D341Med (cell line): ENCODE measurements at regions not wholly inside any gene's neighbourhood (a gene's known extent, or its start where the extent isn't known, plus 50 kb on each side); places are given as distances from the start of the nearest gene placed in this dataset.
"Not testable (repeated sequence)": the region's sequence is repeated elsewhere in the genome, so short reads cannot be mapped to it uniquely, and the experiment has no call there.

Experiments used
- DNase-seq: peaks from one replicate; pipeline ENCODE4 v3.0.0; 2012; ENCODE audit warnings: low spot score

GRCh38 chr1:19591482-19592091 is 52.5 kb upstream of the NBL1 start:
- DNase-seq, result no peak

- DNase-seq, result no peak
Measured at GRCh38 chr1:19585507-19585906, 58.6 kb upstream of the NBL1 start.

GRCh38 chr1:19582318-19582717 is 61.8 kb upstream of the NBL1 start:
- DNase-seq, result peak; percentile 61

- no peak for DNase-seq
Measured at GRCh38 chr1:19581381-19581780, 62.7 kb upstream of the NBL1 start.

- no peak for DNase-seq
Measured at GRCh38 chr1:19577561-19577960, 66.5 kb upstream of the NBL1 start.

- no peak for DNase-seq
Measured at GRCh38 chr1:19577036-19577435, 67.1 kb upstream of the NBL1 start.

- DNase-seq, result no peak
Measured at GRCh38 chr1:19569786-19570185, 74.3 kb upstream of the NBL1 start.

- DNase-seq, result no peak
Measured at GRCh38 chr1:19567041-19567440, 77.1 kb upstream of the NBL1 start.

- no peak for DNase-seq
Measured at GRCh38 chr1:19564366-19564765, 79.0 kb upstream of the CAPZB start.

- peak; percentile 27 for DNase-seq
Measured at GRCh38 chr1:19563324-19564097, 78.2 kb upstream of the CAPZB start.

- no peak for DNase-seq
Measured at GRCh38 chr1:19562847-19563246, 77.5 kb upstream of the CAPZB start.

GRCh38 chr1:19560480-19560879 is 75.1 kb upstream of the CAPZB start:
- no peak for DNase-seq

- DNase-seq, result no peak
Measured at GRCh38 chr1:19559641-19560040, 74.3 kb upstream of the CAPZB start.

GRCh38 chr1:19557609-19558051 is 72.3 kb upstream of the CAPZB start:
- DNase-seq, result no peak

- no peak for DNase-seq
Measured at GRCh38 chr1:19554090-19554489, 68.8 kb upstream of the CAPZB start.

- DNase-seq, result no peak
Measured at GRCh38 chr1:19552291-19553010, 67.1 kb upstream of the CAPZB start.

- DNase-seq, result not testable (repeated sequence)
Measured at GRCh38 chr1:19551837-19552236, 66.5 kb upstream of the CAPZB start.

GRCh38 chr1:19550437-19550836 is 65.1 kb upstream of the CAPZB start:
- not testable (repeated sequence) for DNase-seq

- DNase-seq, result no peak
Measured at GRCh38 chr1:19547814-19548213, 62.5 kb upstream of the CAPZB start.

GRCh38 chr1:19536519-19536918 is 51.2 kb upstream of the CAPZB start:
- DNase-seq, result no peak

GRCh38 chr1:19535214-19535613 is 49.9 kb upstream of the CAPZB start:
- DNase-seq, result no peak
